ENCODE measurements at regions not wholly inside any gene's neighbourhood (a gene's known extent, or its start where the extent isn't known, plus 50 kb on each side); places are given as distances from the start of the nearest gene placed in this dataset.

GRCh38 chr4:60443068-60443467 lies 757.1 kb upstream of the ADGRL3 start (continued):
- TF ChIP-seq, protein P1, sequence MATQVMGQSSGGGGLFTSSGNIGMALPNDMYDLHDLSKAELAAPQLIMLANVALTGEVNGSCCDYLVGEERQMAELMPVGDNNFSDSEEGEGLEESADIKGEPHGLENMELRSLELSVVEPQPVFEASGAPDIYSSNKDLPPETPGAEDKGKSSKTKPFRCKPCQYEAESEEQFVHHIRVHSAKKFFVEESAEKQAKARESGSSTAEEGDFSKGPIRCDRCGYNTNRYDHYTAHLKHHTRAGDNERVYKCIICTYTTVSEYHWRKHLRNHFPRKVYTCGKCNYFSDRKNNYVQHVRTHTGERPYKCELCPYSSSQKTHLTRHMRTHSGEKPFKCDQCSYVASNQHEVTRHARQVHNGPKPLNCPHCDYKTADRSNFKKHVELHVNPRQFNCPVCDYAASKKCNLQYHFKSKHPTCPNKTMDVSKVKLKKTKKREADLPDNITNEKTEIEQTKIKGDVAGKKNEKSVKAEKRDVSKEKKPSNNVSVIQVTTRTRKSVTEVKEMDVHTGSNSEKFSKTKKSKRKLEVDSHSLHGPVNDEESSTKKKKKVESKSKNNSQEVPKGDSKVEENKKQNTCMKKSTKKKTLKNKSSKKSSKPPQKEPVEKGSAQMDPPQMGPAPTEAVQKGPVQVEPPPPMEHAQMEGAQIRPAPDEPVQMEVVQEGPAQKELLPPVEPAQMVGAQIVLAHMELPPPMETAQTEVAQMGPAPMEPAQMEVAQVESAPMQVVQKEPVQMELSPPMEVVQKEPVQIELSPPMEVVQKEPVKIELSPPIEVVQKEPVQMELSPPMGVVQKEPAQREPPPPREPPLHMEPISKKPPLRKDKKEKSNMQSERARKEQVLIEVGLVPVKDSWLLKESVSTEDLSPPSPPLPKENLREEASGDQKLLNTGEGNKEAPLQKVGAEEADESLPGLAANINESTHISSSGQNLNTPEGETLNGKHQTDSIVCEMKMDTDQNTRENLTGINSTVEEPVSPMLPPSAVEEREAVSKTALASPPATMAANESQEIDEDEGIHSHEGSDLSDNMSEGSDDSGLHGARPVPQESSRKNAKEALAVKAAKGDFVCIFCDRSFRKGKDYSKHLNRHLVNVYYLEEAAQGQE (IDR thresholded peaks at IDR 0.05; ENCODE audit: unreplicated experiment): no peak
- TF ChIP-seq NANOG (IDR thresholded peaks at IDR 0.05; ENCODE audit: borderline replicate concordance): no peak
- TF ChIP-seq EZH2phosphoT487 (IDR thresholded peaks at IDR 0.05; ENCODE audit: unreplicated experiment): no peak
- TF ChIP-seq, protein P2, sequence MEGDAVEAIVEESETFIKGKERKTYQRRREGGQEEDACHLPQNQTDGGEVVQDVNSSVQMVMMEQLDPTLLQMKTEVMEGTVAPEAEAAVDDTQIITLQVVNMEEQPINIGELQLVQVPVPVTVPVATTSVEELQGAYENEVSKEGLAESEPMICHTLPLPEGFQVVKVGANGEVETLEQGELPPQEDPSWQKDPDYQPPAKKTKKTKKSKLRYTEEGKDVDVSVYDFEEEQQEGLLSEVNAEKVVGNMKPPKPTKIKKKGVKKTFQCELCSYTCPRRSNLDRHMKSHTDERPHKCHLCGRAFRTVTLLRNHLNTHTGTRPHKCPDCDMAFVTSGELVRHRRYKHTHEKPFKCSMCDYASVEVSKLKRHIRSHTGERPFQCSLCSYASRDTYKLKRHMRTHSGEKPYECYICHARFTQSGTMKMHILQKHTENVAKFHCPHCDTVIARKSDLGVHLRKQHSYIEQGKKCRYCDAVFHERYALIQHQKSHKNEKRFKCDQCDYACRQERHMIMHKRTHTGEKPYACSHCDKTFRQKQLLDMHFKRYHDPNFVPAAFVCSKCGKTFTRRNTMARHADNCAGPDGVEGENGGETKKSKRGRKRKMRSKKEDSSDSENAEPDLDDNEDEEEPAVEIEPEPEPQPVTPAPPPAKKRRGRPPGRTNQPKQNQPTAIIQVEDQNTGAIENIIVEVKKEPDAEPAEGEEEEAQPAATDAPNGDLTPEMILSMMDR (conservative IDR thresholded peaks at IDR 0.05; ENCODE audit: low read depth in 2 of 2): no peak
- TF ChIP-seq JUNB (IDR thresholded peaks at IDR 0.05; ENCODE audit: unreplicated experiment): no peak

GRCh38 chr4:60443796-60444195 lies 756.3 kb upstream of the ADGRL3 start:
- Histone ChIP-seq H3F3A (replicated peaks; ENCODE audit: low read depth) (no peaks in the 10 kb centered on the region), H3K4me3 (no peak overlapping the region), H3K4me2 (no peak overlapping the region), H3K79me2 (replicated peaks; ENCODE audit: insufficient read depth) (no peaks in the 10 kb centered on the region), H3K27me3 (ENCODE audit: insufficient read depth) (no peaks in the 10 kb centered on the region), H3K9me2 (ENCODE audit: insufficient read depth) (peaks cover 7% of the 10 kb centered on the region; the same call in 1 of the 2 replicates), H3K36me3 (ENCODE audit: insufficient read depth) (no peaks in the 10 kb centered on the region), H2AFZ (no peak overlapping the region), H3K27ac (ENCODE audit: low read depth) (no peak overlapping the region), H4K20me1 (replicated peaks; ENCODE audit: insufficient read depth) (no peaks in the 10 kb centered on the region), H3K4me1 (ENCODE audit: insufficient read depth) (no peaks in the 10 kb centered on the region)
- DNase-seq (ENCODE audit: low spot score) (no peak), ATAC-seq (no peak)
- Mint-ChIP-seq H3K27ac (no peak overlapping the region), H3K9me3 (no peaks in the 10 kb centered on the region), H3K4me1 (no peaks in the 10 kb centered on the region), H3K27me3 (ENCODE audit: insufficient read depth, low read depth, poor library complexity) (no peaks in the 10 kb centered on the region), H3K36me3 (ENCODE audit: low read depth) (no peaks in the 10 kb centered on the region), H3K4me3 (no peak overlapping the region)
- TF ChIP-seq ZNF331 (CRISPR knock-in tag; IDR thresholded peaks at IDR 0.05; ENCODE audit: low read depth) (no peak), NANOG (IDR thresholded peaks at IDR 0.05; ENCODE audit: borderline replicate concordance) (no peak), CREB1 (CRISPR knock-in tag; IDR thresholded peaks at IDR 0.05; ENCODE audit: low read depth) (no peak), POLR2AphosphoS5 (IDR thresholded peaks at IDR 0.05; ENCODE audit: low read depth) (no peak), JUNB (IDR thresholded peaks at IDR 0.05; ENCODE audit: unreplicated experiment) (no peak), STAT1 (IDR thresholded peaks at IDR 0.05; ENCODE audit: unreplicated experiment) (no peak), EZH2 (IDR thresholded peaks at IDR 0.05; ENCODE audit: low read depth, unreplicated experiment) (no peak), ZNF114 (CRISPR knock-in tag; IDR thresholded peaks at IDR 0.05) (no peak), ETS1 (IDR thresholded peaks at IDR 0.05) (no peak)
- TF ChIP-seq, protein P1 (IDR thresholded peaks at IDR 0.05; ENCODE audit: unreplicated experiment): no peak
- TF ChIP-seq, protein P2 (conservative IDR thresholded peaks at IDR 0.05; ENCODE audit: low read depth in 2 of 2): no peak
